Mesenchymal stem cell (in vitro differentiated cells and primary cell): ENCODE measurements at regions not wholly inside any gene's neighbourhood (a gene's known extent, or its start where the extent isn't known, plus 50 kb on each side); places are given as distances from the start of the nearest gene placed in this dataset.

ENCODE experiments used
- DNase-seq: peaks from one replicate; pipeline ENCODE4 v3.0.0-alpha.2; 2013
- H2AFZ ChIP-seq: one replicate; pipeline ENCODE4 v1.6.1; 2013; ENCODE audit warnings: low read depth, mild to moderate bottlenecking, control low read depth, inconsistent platforms, low read length, moderate library complexity
- H2AK5ac ChIP-seq: 2 replicates; pipeline ENCODE4 v1.6.1; 2013; ENCODE audit warnings: low read length, moderate library complexity, mild to moderate bottlenecking, inconsistent platforms; ENCODE audit not compliant: severe bottlenecking
- H2BK120ac ChIP-seq: one replicate; pipeline ENCODE4 v1.6.1; 2013; ENCODE audit warnings: low read depth, mild to moderate bottlenecking, inconsistent platforms, low read length, moderate library complexity
- H2BK12ac ChIP-seq, 2 experiments: one replicate each; pipeline ENCODE4 v1.6.1; 2013; ENCODE audit warnings: inconsistent platforms in 2 of 2, low read length in 2 of 2, mild to moderate bottlenecking in 2 of 2, moderate library complexity in 2 of 2, control low read depth in 1 of 2
- H2BK15ac ChIP-seq: one replicate; pipeline ENCODE4 v1.6.1; 2013; ENCODE audit warnings: mild to moderate bottlenecking, low read depth, inconsistent platforms; ENCODE audit not compliant: poor library complexity, severe bottlenecking
- H2BK5ac ChIP-seq: 2 replicates; pipeline ENCODE4 v1.6.1; 2013; ENCODE audit warnings: low read depth, mild to moderate bottlenecking, low read length, control low read depth, inconsistent platforms; ENCODE audit not compliant: poor library complexity, severe bottlenecking
- H3K14ac ChIP-seq, 2 experiments: one replicate each; pipeline ENCODE4 v1.6.1; 2013; ENCODE audit warnings: inconsistent platforms in 2 of 2, low read length in 2 of 2, control low read depth in 1 of 2, mild to moderate bottlenecking in 1 of 2, moderate library complexity in 1 of 2
- H3K18ac ChIP-seq, 2 experiments: one replicate each; pipeline ENCODE4 v1.6.1; 2013; ENCODE audit warnings: inconsistent platforms in 2 of 2, low read length in 2 of 2, control low read depth in 1 of 2, low read depth in 1 of 2, mild to moderate bottlenecking in 1 of 2
- H3K23ac ChIP-seq, 2 experiments: one replicate each; pipeline ENCODE4 v1.6.1; 2013; ENCODE audit warnings: inconsistent platforms in 2 of 2, low read length in 2 of 2, mild to moderate bottlenecking in 2 of 2, moderate library complexity in 2 of 2, control low read depth in 1 of 2
- H3K27ac ChIP-seq: 2 replicates; pipeline ENCODE4 v1.5.1; 2013; ENCODE audit warnings: mild to moderate bottlenecking, moderate library complexity, low read length, control low read depth, inconsistent platforms; ENCODE audit not compliant: poor library complexity, severe bottlenecking
- H3K27me3 ChIP-seq, 2 experiments: 2 replicates each; pipeline versions ENCODE4 v1.6.1 to v1.7.0; 2013; ENCODE audit warnings: low read length in 2 of 2, mild to moderate bottlenecking in 2 of 2, moderate library complexity in 2 of 2, control low read depth in 1 of 2, inconsistent platforms in 1 of 2; ENCODE audit not compliant: control insufficient read depth in 1 of 2, insufficient read depth in 1 of 2
- H3K36me3 ChIP-seq, 2 experiments: 2 replicates each; pipeline versions ENCODE4 v1.6.1 to v1.7.0; 2013; ENCODE audit warnings: low read length in 2 of 2, control low read depth in 1 of 2, inconsistent platforms in 1 of 2, low read depth in 1 of 2, mild to moderate bottlenecking in 1 of 2; ENCODE audit not compliant: insufficient read depth in 2 of 2, control insufficient read depth in 1 of 2
- H3K4ac ChIP-seq, 2 experiments: one replicate each; pipeline ENCODE4 v1.6.1; 2013; ENCODE audit warnings: inconsistent platforms in 2 of 2, low read length in 2 of 2, mild to moderate bottlenecking in 2 of 2, moderate library complexity in 2 of 2, control low read depth in 1 of 2, low read depth in 1 of 2
- H3K4me1 ChIP-seq: 2 replicates; pipeline ENCODE4 v1.6.1; 2013; ENCODE audit warnings: low read depth, low read length, control low read depth; ENCODE audit not compliant: control insufficient read depth, insufficient read depth
- H3K4me2 ChIP-seq: 2 replicates; pipeline ENCODE4 v1.6.1; 2013; ENCODE audit warnings: low read length, mild to moderate bottlenecking, inconsistent platforms; ENCODE audit not compliant: poor library complexity, severe bottlenecking
- H3K4me3 ChIP-seq, 2 experiments: 2 replicates each; pipeline versions ENCODE4 v1.5.1 to v1.7.0; 2013; ENCODE audit warnings: low read length in 2 of 2, mild to moderate bottlenecking in 2 of 2, control low read depth in 1 of 2, low read depth in 1 of 2; ENCODE audit not compliant: insufficient read depth in 1 of 2
- H3K79me1 ChIP-seq: replicated peaks from 2 replicates; pipeline ENCODE4 v1.6.1; 2013; ENCODE audit warnings: mild to moderate bottlenecking, control low read depth, low read length, inconsistent platforms; ENCODE audit not compliant: poor library complexity, severe bottlenecking
- H3K9ac ChIP-seq: 2 replicates; pipeline ENCODE4 v1.7.0; 2013; ENCODE audit warnings: mild to moderate bottlenecking, low read length, moderate library complexity
- H3K9me3 ChIP-seq: 2 replicates; pipeline ENCODE4 v1.7.0; 2013; ENCODE audit warnings: mild to moderate bottlenecking, low read length; ENCODE audit not compliant: control insufficient read depth
- H4K8ac ChIP-seq: one replicate; pipeline ENCODE4 v1.6.1; 2013; ENCODE audit warnings: inconsistent platforms, mild to moderate bottlenecking, low read length, moderate library complexity
- H4K91ac ChIP-seq: one replicate; pipeline ENCODE4 v1.6.1; 2013; ENCODE audit warnings: mild to moderate bottlenecking, low read length, inconsistent platforms
- WGBS: methylation state at CpG from one replicate; pipeline ENCODE4 v1.1.7; 2013; ENCODE audit warnings: mixed read lengths; 5-methylcytosine and 5-hydroxymethylcytosine counted together

- Histone ChIP-seq H4K8ac (no peak overlapping the region), H2AFZ (no peak overlapping the region), H3K79me1 (no peaks in the 10 kb centered on the region), H3K9me3 (no peaks in the 10 kb centered on the region), H2BK120ac (no peak overlapping the region), H3K9ac (no peak overlapping the region), H4K91ac (no peak overlapping the region), H2BK12ac (no peak overlapping the region), H2BK5ac (no peak overlapping the region), H3K36me3 (no peaks in the 10 kb centered on the region), H3K18ac (no peak overlapping the region), H3K4me3 (no peak overlapping the region), H3K27me3 (no peaks in the 10 kb centered on the region), H2AK5ac (no peak overlapping the region), H2BK15ac (no peak overlapping the region), H3K27ac (no peak overlapping the region), H3K14ac (no peak overlapping the region), H3K4me1 (no peaks in the 10 kb centered on the region), H3K23ac (no peak overlapping the region), H3K4me2 (no peak overlapping the region), H3K4ac (no peak overlapping the region)
- DNase-seq = no peak
- 76% methylated on average over 4 of the region's 4 CpGs for WGBS
Observed at GRCh38 chr15:98143116-98143515, 182.6 kb downstream of the ARRDC4 start.

- Histone ChIP-seq H3K14ac (no peak overlapping the region), H3K9ac (no peak overlapping the region), H4K8ac (no peak overlapping the region), H2BK12ac (no peak overlapping the region), H3K36me3 (no peaks in the 10 kb centered on the region), H3K23ac (no peak overlapping the region), H3K4me3 (no peak overlapping the region), H2AFZ (no peak overlapping the region), H2BK5ac (no peak overlapping the region), H2BK120ac (no peak overlapping the region), H3K4me1 (no peaks in the 10 kb centered on the region), H3K4me2 (no peak overlapping the region), H4K91ac (no peak overlapping the region), H3K18ac (no peak overlapping the region), H3K79me1 (no peaks in the 10 kb centered on the region), H3K4ac (no peak overlapping the region), H3K27ac (no peak overlapping the region), H3K27me3 (no peaks in the 10 kb centered on the region), H3K9me3 (no peaks in the 10 kb centered on the region), H2BK15ac (no peak overlapping the region), H2AK5ac (no peak overlapping the region)
- 77% methylated on average over 2 of the region's 2 CpGs for WGBS
- DNase-seq = no peak
Observed at GRCh38 chr15:98144388-98144787, 183.9 kb downstream of the ARRDC4 start.

- H3K4me2 ChIP-seq = no peak overlapping the region
- H4K8ac ChIP-seq = no peak overlapping the region
Observed at GRCh38 chr15:98146031-98146820, 185.7 kb downstream of the ARRDC4 start.

GRCh38 chr15:98147415-98147814 lies 186.9 kb downstream of the ARRDC4 start:
- Histone ChIP-seq H3K9ac (no peak overlapping the region), H3K79me1 (no peaks in the 10 kb centered on the region), H3K9me3 (no peaks in the 10 kb centered on the region), H3K23ac (no peak overlapping the region), H3K36me3 (no peaks in the 10 kb centered on the region), H3K4ac (no peak overlapping the region), H3K4me1 (no peaks in the 10 kb centered on the region), H2AK5ac (no peak overlapping the region), H3K4me3 (no peak overlapping the region), H3K4me2 (no peak overlapping the region), H3K27me3 (no peaks in the 10 kb centered on the region), H4K91ac (no peak overlapping the region), H4K8ac (no peak overlapping the region), H2BK5ac (no peak overlapping the region), H2AFZ (no peak overlapping the region), H2BK15ac (no peak overlapping the region), H3K27ac (no peak overlapping the region), H2BK12ac (no peak overlapping the region), H2BK120ac (no peak overlapping the region), H3K18ac (no peak overlapping the region), H3K14ac (no peak overlapping the region)
- 54% methylated on average over 5 of the region's 5 CpGs for WGBS
- no peak for DNase-seq

More at GRCh38 chr15:98146031-98146820, 185.7 kb downstream of the ARRDC4 start:
- no peak overlapping the region for H2BK12ac ChIP-seq
- no peak overlapping the region for H2AK5ac ChIP-seq
- H2AFZ ChIP-seq = no peak overlapping the region
- no peak overlapping the region for H3K4me3 ChIP-seq
- no peak overlapping the region for H3K4ac ChIP-seq
- no peak for DNase-seq
- no peak overlapping the region for H2BK5ac ChIP-seq
- H3K36me3 ChIP-seq = no peaks in the 10 kb centered on the region
- H4K91ac ChIP-seq = no peak overlapping the region
- H3K9me3 ChIP-seq = no peaks in the 10 kb centered on the region
- no peak overlapping the region for H3K27ac ChIP-seq
- H3K23ac ChIP-seq = no peak overlapping the region
- 81% methylated on average over 17 of the region's 17 CpGs for WGBS
- H3K4me1 ChIP-seq = no peaks in the 10 kb centered on the region
- no peaks in the 10 kb centered on the region for H3K27me3 ChIP-seq
- no peak overlapping the region for H2BK120ac ChIP-seq
- no peaks in the 10 kb centered on the region for H3K79me1 ChIP-seq
- no peak overlapping the region for H3K9ac ChIP-seq
- no peak overlapping the region for H3K14ac ChIP-seq
- H3K18ac ChIP-seq = no peak overlapping the region
- H2BK15ac ChIP-seq = no peak overlapping the region
